NOMO-1 treated with DMSO at 0.1 percent for 48 hours (cell line): ENCODE measurements at regions not wholly inside any gene's neighbourhood (a gene's known extent, or its start where the extent isn't known, plus 50 kb on each side); places are given as distances from the start of the nearest gene placed in this dataset.
A peak's percentile ranks its signal among the peaks of the same experiment; 100 is the strongest.

Source experiments
- DNase-seq: peaks from one replicate; lab custom pipeline; 2025; ENCODE audit not compliant: unreplicated experiment; lab: John Stamatoyannopoulos, UW

DNA sequence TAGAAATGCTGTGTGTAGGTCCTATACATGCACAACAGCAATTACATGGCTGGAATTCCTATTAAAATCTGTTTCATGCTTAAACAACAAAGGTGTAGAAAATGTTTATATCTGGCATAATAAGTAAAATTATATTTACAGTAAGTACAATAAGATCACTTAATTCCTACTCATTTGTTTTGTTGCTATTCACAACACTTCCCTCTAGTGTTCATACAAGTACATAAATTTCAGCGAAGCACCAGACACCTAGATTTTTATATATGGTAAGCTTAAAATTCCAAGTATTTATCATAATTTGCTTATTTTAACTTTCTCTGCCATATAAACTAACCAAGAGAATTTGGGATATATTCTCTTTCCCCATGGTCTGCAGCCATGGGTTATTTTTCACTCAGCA lies 51.8 kb upstream of the ANK3 start:
- peak; percentile 31 for DNase-seq

DNA sequence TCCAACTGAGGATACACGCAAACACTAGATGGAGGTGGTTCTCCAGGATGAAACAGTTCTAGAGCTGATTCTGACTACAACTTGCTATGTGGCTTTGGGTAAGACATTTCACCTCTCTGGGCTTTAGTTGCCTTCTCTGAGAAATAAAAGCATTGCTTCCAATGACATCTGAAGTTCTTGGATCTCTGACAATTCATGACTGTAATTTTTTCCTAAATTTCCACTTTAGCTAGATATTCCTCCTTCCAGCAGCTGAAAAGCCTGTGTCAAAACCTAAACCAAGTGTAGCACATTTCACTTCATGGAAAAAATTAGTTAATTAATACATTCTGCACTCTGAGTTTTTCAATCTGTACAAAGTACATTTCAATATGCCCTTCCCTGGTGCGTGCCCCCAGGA lies 50.0 kb upstream of the ANK3 start:
- DNase-seq, result no peak
